ENCODE measurements at regions not wholly inside any gene's neighbourhood (a gene's known extent, or its start where the extent isn't known, plus 50 kb on each side); places are given as distances from the start of the nearest gene placed in this dataset.

DNA sequence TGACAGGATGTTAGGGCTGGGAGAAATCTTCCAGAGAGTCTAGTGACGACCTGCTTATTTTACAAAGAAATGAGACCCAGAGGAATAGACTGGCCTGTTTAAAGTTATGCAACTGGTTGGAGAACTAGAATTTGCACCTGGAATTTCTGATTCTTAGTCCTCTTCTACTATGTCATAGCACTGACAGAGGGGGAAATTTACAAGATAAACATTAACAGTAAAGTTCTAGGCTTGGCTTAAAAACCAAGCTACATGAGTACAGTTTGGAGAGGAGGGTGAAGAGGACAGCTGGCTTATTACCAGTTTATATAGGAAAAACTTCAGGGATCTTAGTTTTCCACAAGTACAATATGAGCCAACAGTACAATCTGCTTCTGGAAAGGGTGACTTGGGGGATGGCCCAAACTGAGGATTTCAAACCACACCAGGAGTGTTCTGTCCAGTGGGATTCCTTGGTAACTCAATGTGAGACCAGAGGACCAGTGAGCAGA is 269.6 kb downstream of the CD109 start:
- Histone ChIP-seq H3K27me3 (ENCODE audit: insufficient read depth, low read depth, low read length) (no peaks in the 10 kb centered on the region), H3K4me2 (ENCODE audit: low read length) (no peak overlapping the region), H2AFZ (ENCODE audit: low read depth, low read length) (no peak overlapping the region), H3K36me3 (ENCODE audit: insufficient read depth, low read length) (no peaks in the 10 kb centered on the region), H3F3A (ENCODE audit: insufficient read depth, low read length, poor library complexity, severe bottlenecking) (no peaks in the 10 kb centered on the region), H4K20me1 (ENCODE audit: insufficient read depth) (no peaks in the 10 kb centered on the region), H3K27ac (ENCODE audit: low read length) (no peak overlapping the region), H3K4me3 (ENCODE audit: low read length) (no peak overlapping the region), H3K9me3 (ENCODE audit: low read length) (no peaks in the 10 kb centered on the region), H3K79me2 (replicated peaks; ENCODE audit: insufficient read depth, low read length) (no peaks in the 10 kb centered on the region), H3K9me2 (ENCODE audit: insufficient read depth, low read length) (no peaks in the 10 kb centered on the region), H3K9ac (ENCODE audit: low read length) (no peak overlapping the region)
- TF ChIP-seq POLR2AphosphoS5 (IDR thresholded peaks at IDR 0.05), result no peak
- TF ChIP-seq TAF1 (IDR thresholded peaks at IDR 0.05; ENCODE audit: low read depth), result no peak
- no peak for TF ChIP-seq EP300 (conservative IDR thresholded peaks at IDR 0.05; ENCODE audit: poor library complexity, severe bottlenecking)
- TF ChIP-seq EZH2 (IDR thresholded peaks at IDR 0.05; ENCODE audit: borderline replicate concordance, insufficient read depth, low read length, poor library complexity, severe bottlenecking), result no peak
- TF ChIP-seq, protein P1, sequence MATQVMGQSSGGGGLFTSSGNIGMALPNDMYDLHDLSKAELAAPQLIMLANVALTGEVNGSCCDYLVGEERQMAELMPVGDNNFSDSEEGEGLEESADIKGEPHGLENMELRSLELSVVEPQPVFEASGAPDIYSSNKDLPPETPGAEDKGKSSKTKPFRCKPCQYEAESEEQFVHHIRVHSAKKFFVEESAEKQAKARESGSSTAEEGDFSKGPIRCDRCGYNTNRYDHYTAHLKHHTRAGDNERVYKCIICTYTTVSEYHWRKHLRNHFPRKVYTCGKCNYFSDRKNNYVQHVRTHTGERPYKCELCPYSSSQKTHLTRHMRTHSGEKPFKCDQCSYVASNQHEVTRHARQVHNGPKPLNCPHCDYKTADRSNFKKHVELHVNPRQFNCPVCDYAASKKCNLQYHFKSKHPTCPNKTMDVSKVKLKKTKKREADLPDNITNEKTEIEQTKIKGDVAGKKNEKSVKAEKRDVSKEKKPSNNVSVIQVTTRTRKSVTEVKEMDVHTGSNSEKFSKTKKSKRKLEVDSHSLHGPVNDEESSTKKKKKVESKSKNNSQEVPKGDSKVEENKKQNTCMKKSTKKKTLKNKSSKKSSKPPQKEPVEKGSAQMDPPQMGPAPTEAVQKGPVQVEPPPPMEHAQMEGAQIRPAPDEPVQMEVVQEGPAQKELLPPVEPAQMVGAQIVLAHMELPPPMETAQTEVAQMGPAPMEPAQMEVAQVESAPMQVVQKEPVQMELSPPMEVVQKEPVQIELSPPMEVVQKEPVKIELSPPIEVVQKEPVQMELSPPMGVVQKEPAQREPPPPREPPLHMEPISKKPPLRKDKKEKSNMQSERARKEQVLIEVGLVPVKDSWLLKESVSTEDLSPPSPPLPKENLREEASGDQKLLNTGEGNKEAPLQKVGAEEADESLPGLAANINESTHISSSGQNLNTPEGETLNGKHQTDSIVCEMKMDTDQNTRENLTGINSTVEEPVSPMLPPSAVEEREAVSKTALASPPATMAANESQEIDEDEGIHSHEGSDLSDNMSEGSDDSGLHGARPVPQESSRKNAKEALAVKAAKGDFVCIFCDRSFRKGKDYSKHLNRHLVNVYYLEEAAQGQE (IDR thresholded peaks at IDR 0.05; ENCODE audit: borderline replicate concordance), result no peak
- TF ChIP-seq, protein P2, sequence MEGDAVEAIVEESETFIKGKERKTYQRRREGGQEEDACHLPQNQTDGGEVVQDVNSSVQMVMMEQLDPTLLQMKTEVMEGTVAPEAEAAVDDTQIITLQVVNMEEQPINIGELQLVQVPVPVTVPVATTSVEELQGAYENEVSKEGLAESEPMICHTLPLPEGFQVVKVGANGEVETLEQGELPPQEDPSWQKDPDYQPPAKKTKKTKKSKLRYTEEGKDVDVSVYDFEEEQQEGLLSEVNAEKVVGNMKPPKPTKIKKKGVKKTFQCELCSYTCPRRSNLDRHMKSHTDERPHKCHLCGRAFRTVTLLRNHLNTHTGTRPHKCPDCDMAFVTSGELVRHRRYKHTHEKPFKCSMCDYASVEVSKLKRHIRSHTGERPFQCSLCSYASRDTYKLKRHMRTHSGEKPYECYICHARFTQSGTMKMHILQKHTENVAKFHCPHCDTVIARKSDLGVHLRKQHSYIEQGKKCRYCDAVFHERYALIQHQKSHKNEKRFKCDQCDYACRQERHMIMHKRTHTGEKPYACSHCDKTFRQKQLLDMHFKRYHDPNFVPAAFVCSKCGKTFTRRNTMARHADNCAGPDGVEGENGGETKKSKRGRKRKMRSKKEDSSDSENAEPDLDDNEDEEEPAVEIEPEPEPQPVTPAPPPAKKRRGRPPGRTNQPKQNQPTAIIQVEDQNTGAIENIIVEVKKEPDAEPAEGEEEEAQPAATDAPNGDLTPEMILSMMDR (IDR thresholded peaks at IDR 0.05; ENCODE audit: poor library complexity, severe bottlenecking), result no peak
- TF ChIP-seq MXI1 (conservative IDR thresholded peaks at IDR 0.05; ENCODE audit: poor library complexity, severe bottlenecking), result no peak
- no peak for TF ChIP-seq SMC3 (conservative IDR thresholded peaks at IDR 0.05; ENCODE audit: poor library complexity)
- TF ChIP-seq RAD21 (conservative IDR thresholded peaks at IDR 0.05), result no peak

- H3K27ac ChIP-seq (ENCODE audit: low read length), result no peak overlapping the region
Measured at GRCh38 chr6:73964241-73964854, 268.3 kb downstream of the CD109 start.

More at GRCh38 chr6:73964241-73964854, 268.3 kb downstream of the CD109 start:
- no peak overlapping the region for H3K4me3 ChIP-seq (ENCODE audit: low read length)
- H4K20me1 ChIP-seq (ENCODE audit: insufficient read depth), result no peaks in the 10 kb centered on the region
- H2AFZ ChIP-seq (ENCODE audit: low read depth, low read length), result no peak overlapping the region
- no peak overlapping the region for H3K9ac ChIP-seq (ENCODE audit: low read length)
- no peaks in the 10 kb centered on the region for H3K27me3 ChIP-seq (ENCODE audit: insufficient read depth, low read depth, low read length)
- H3K4me2 ChIP-seq (ENCODE audit: low read length), result no peak overlapping the region
- TF ChIP-seq EP300 (conservative IDR thresholded peaks at IDR 0.05; ENCODE audit: poor library complexity, severe bottlenecking) (no peak), EZH2 (IDR thresholded peaks at IDR 0.05; ENCODE audit: borderline replicate concordance, insufficient read depth, low read length, poor library complexity, severe bottlenecking) (no peak), TAF1 (IDR thresholded peaks at IDR 0.05; ENCODE audit: low read depth) (no peak), RAD21 (conservative IDR thresholded peaks at IDR 0.05) (no peak)
- TF ChIP-seq, protein P2 (IDR thresholded peaks at IDR 0.05; ENCODE audit: poor library complexity, severe bottlenecking), result no peak
- no peaks in the 10 kb centered on the region for H3K79me2 ChIP-seq (replicated peaks; ENCODE audit: insufficient read depth, low read length)
- H3F3A ChIP-seq (ENCODE audit: insufficient read depth, low read length, poor library complexity, severe bottlenecking), result no peaks in the 10 kb centered on the region
- H3K9me3 ChIP-seq (ENCODE audit: low read length), result no peaks in the 10 kb centered on the region
- no peaks in the 10 kb centered on the region for H3K36me3 ChIP-seq (ENCODE audit: insufficient read depth, low read length)
- H3K9me2 ChIP-seq (ENCODE audit: insufficient read depth, low read length), result no peaks in the 10 kb centered on the region

Data from neural cell (in vitro differentiated cells).